ENCODE measurements at regions not wholly inside any gene's neighbourhood (a gene's known extent, or its start where the extent isn't known, plus 50 kb on each side); places are given as distances from the start of the nearest gene placed in this dataset.

GRCh38 chr1:55559842-55560241 lies 344.7 kb upstream of the USP24 start:
- no peaks in the 10 kb centered on the region for H3K4me1 Mint-ChIP-seq (ENCODE audit: low read depth)
- H3K4me3 Mint-ChIP-seq: no peak overlapping the region
- no peak for DNase-seq (ENCODE audit: low spot score)
- no peaks in the 10 kb centered on the region for H3K9me3 Mint-ChIP-seq
- H3K27ac Mint-ChIP-seq: no peak overlapping the region
- H3K27me3 Mint-ChIP-seq (ENCODE audit: low read depth): no peaks in the 10 kb centered on the region
- no peaks in the 10 kb centered on the region for H3K36me3 Mint-ChIP-seq (ENCODE audit: low read depth)

GRCh38 chr1:55559161-55559611 lies 344.0 kb upstream of the USP24 start:
- H3K27me3 Mint-ChIP-seq (ENCODE audit: low read depth): no peaks in the 10 kb centered on the region
- no peaks in the 10 kb centered on the region for H3K9me3 Mint-ChIP-seq
- no peaks in the 10 kb centered on the region for H3K36me3 Mint-ChIP-seq (ENCODE audit: low read depth)
- no peak for DNase-seq (ENCODE audit: low spot score)
- no peak overlapping the region for H3K27ac Mint-ChIP-seq
- H3K4me3 Mint-ChIP-seq: no peak overlapping the region
- no peaks in the 10 kb centered on the region for H3K4me1 Mint-ChIP-seq (ENCODE audit: low read depth)

GRCh38 chr1:55558515-55558914 lies 343.4 kb upstream of the USP24 start:
- no peak for DNase-seq (ENCODE audit: low spot score)
- no peaks in the 10 kb centered on the region for H3K4me1 Mint-ChIP-seq (ENCODE audit: low read depth)
- H3K9me3 Mint-ChIP-seq: no peaks in the 10 kb centered on the region
- no peaks in the 10 kb centered on the region for H3K36me3 Mint-ChIP-seq (ENCODE audit: low read depth)
- no peak overlapping the region for H3K4me3 Mint-ChIP-seq
- H3K27ac Mint-ChIP-seq: no peak overlapping the region
- no peaks in the 10 kb centered on the region for H3K27me3 Mint-ChIP-seq (ENCODE audit: low read depth)

GRCh38 chr1:55555956-55556725 lies 341.0 kb upstream of the USP24 start:
- Mint-ChIP-seq H3K27me3 (ENCODE audit: low read depth) (no peaks in the 10 kb centered on the region), H3K9me3 (no peaks in the 10 kb centered on the region), H3K4me3 (no peak overlapping the region), H3K4me1 (ENCODE audit: low read depth) (no peaks in the 10 kb centered on the region), H3K36me3 (ENCODE audit: low read depth) (no peaks in the 10 kb centered on the region), H3K27ac (no peak overlapping the region)
- no peak for DNase-seq (ENCODE audit: low spot score)

- no peak overlapping the region for H3K4me3 Mint-ChIP-seq
- H3K27ac Mint-ChIP-seq: no peak overlapping the region
- no peaks in the 10 kb centered on the region for H3K9me3 Mint-ChIP-seq
- H3K27me3 Mint-ChIP-seq (ENCODE audit: low read depth): no peaks in the 10 kb centered on the region
- H3K36me3 Mint-ChIP-seq (ENCODE audit: low read depth): no peaks in the 10 kb centered on the region
- DNase-seq (ENCODE audit: low spot score): no peak
- no peaks in the 10 kb centered on the region for H3K4me1 Mint-ChIP-seq (ENCODE audit: low read depth)
These were observed 339.4 kb upstream of the USP24 start for GRCh38 chr1:55554611-55555010.

GRCh38 chr1:55552636-55553035 lies 337.5 kb upstream of the USP24 start:
- H3K27ac Mint-ChIP-seq: no peak overlapping the region
- H3K4me3 Mint-ChIP-seq: no peak overlapping the region
- no peaks in the 10 kb centered on the region for H3K36me3 Mint-ChIP-seq (ENCODE audit: low read depth)
- no peaks in the 10 kb centered on the region for H3K4me1 Mint-ChIP-seq (ENCODE audit: low read depth)
- DNase-seq (ENCODE audit: low spot score): no peak
- no peaks in the 10 kb centered on the region for H3K27me3 Mint-ChIP-seq (ENCODE audit: low read depth)
- H3K9me3 Mint-ChIP-seq: no peaks in the 10 kb centered on the region

GRCh38 chr1:55547405-55547804 lies 332.2 kb upstream of the USP24 start:
- no peaks in the 10 kb centered on the region for H3K4me1 Mint-ChIP-seq (ENCODE audit: low read depth)
- H3K9me3 Mint-ChIP-seq: no peaks in the 10 kb centered on the region
- H3K27me3 Mint-ChIP-seq (ENCODE audit: low read depth): no peaks in the 10 kb centered on the region
- H3K4me3 Mint-ChIP-seq: no peak overlapping the region
- H3K36me3 Mint-ChIP-seq (ENCODE audit: low read depth): no peaks in the 10 kb centered on the region
- H3K27ac Mint-ChIP-seq: no peak overlapping the region
- DNase-seq (ENCODE audit: low spot score): no peak

GRCh38 chr1:55546553-55546952 lies 331.4 kb upstream of the USP24 start:
- no peak for DNase-seq (ENCODE audit: low spot score)
- H3K9me3 Mint-ChIP-seq: no peaks in the 10 kb centered on the region
- no peak overlapping the region for H3K4me3 Mint-ChIP-seq
- H3K36me3 Mint-ChIP-seq (ENCODE audit: low read depth): no peaks in the 10 kb centered on the region
- H3K27me3 Mint-ChIP-seq (ENCODE audit: low read depth): no peaks in the 10 kb centered on the region
- H3K27ac Mint-ChIP-seq: no peak overlapping the region
- no peaks in the 10 kb centered on the region for H3K4me1 Mint-ChIP-seq (ENCODE audit: low read depth)

GRCh38 chr1:55544826-55545225 lies 329.7 kb upstream of the USP24 start:
- no peak for DNase-seq (ENCODE audit: low spot score)
- H3K27ac Mint-ChIP-seq: no peak overlapping the region

GRCh38 chr1:55542901-55543504 lies 327.8 kb upstream of the USP24 start:
- H3K4me3 Mint-ChIP-seq: no peak overlapping the region
- no peaks in the 10 kb centered on the region for H3K36me3 Mint-ChIP-seq (ENCODE audit: low read depth)
- H3K4me1 Mint-ChIP-seq (ENCODE audit: low read depth): no peaks in the 10 kb centered on the region
- no peak for DNase-seq (ENCODE audit: low spot score)
- H3K27me3 Mint-ChIP-seq (ENCODE audit: low read depth): no peaks in the 10 kb centered on the region
- H3K9me3 Mint-ChIP-seq: no peaks in the 10 kb centered on the region
- no peak overlapping the region for H3K27ac Mint-ChIP-seq

More at GRCh38 chr1:55544826-55545225, 329.7 kb upstream of the USP24 start:
- no peaks in the 10 kb centered on the region for H3K27me3 Mint-ChIP-seq (ENCODE audit: low read depth)
- no peaks in the 10 kb centered on the region for H3K9me3 Mint-ChIP-seq
- no peaks in the 10 kb centered on the region for H3K36me3 Mint-ChIP-seq (ENCODE audit: low read depth)
- H3K4me3 Mint-ChIP-seq: no peak overlapping the region
- no peaks in the 10 kb centered on the region for H3K4me1 Mint-ChIP-seq (ENCODE audit: low read depth)

GRCh38 chr1:55541296-55541695 lies 326.1 kb upstream of the USP24 start:
- no peak overlapping the region for H3K4me3 Mint-ChIP-seq
- H3K4me1 Mint-ChIP-seq (ENCODE audit: low read depth): no peaks in the 10 kb centered on the region
- H3K36me3 Mint-ChIP-seq (ENCODE audit: low read depth): no peaks in the 10 kb centered on the region

GRCh38 chr1:55539652-55540512 lies 324.7 kb upstream of the USP24 start:
- H3K9me3 Mint-ChIP-seq: no peaks in the 10 kb centered on the region
- H3K4me3 Mint-ChIP-seq: no peak overlapping the region
- no peak overlapping the region for H3K27ac Mint-ChIP-seq
- no peaks in the 10 kb centered on the region for H3K36me3 Mint-ChIP-seq (ENCODE audit: low read depth)
- DNase-seq (ENCODE audit: low spot score): no peak
- H3K4me1 Mint-ChIP-seq (ENCODE audit: low read depth): no peaks in the 10 kb centered on the region
- no peaks in the 10 kb centered on the region for H3K27me3 Mint-ChIP-seq (ENCODE audit: low read depth)

More at GRCh38 chr1:55541296-55541695, 326.1 kb upstream of the USP24 start:
- H3K9me3 Mint-ChIP-seq: no peaks in the 10 kb centered on the region
- no peak for DNase-seq (ENCODE audit: low spot score)
- H3K27me3 Mint-ChIP-seq (ENCODE audit: low read depth): no peaks in the 10 kb centered on the region
- H3K27ac Mint-ChIP-seq: no peak overlapping the region

GRCh38 chr1:55538428-55538827 lies 323.3 kb upstream of the USP24 start:
- DNase-seq (ENCODE audit: low spot score): no peak
- Mint-ChIP-seq H3K27me3 (ENCODE audit: low read depth) (no peaks in the 10 kb centered on the region), H3K4me1 (ENCODE audit: low read depth) (no peaks in the 10 kb centered on the region), H3K27ac (no peak overlapping the region), H3K9me3 (no peaks in the 10 kb centered on the region), H3K36me3 (ENCODE audit: low read depth) (no peaks in the 10 kb centered on the region), H3K4me3 (no peak overlapping the region)

GRCh38 chr1:55536545-55536865 lies 321.3 kb upstream of the USP24 start:
- no peak overlapping the region for H3K27ac Mint-ChIP-seq
- no peaks in the 10 kb centered on the region for H3K9me3 Mint-ChIP-seq
- no peak overlapping the region for H3K4me3 Mint-ChIP-seq
- DNase-seq (ENCODE audit: low spot score): no peak
- no peaks in the 10 kb centered on the region for H3K27me3 Mint-ChIP-seq (ENCODE audit: low read depth)
- H3K36me3 Mint-ChIP-seq (ENCODE audit: low read depth): no peaks in the 10 kb centered on the region
- H3K4me1 Mint-ChIP-seq (ENCODE audit: low read depth): no peaks in the 10 kb centered on the region
